OCI-LY1 (cell line): ENCODE measurements at regions not wholly inside any gene's neighbourhood (a gene's known extent, or its start where the extent isn't known, plus 50 kb on each side); places are given as distances from the start of the nearest gene placed in this dataset.

Source experiments
- H2AFZ ChIP-seq: fragments of 200-600 bp; sonication (generic), shearing (Covaris generic); 2 replicates; pipeline ENCODE4 v1.6.0; 2014; ENCODE audit warnings: antibody characterized with exemption, mild to moderate bottlenecking, low read length
- H3F3A ChIP-seq: fragments of 200-600 bp; sonication (generic), shearing (Covaris generic); 2 replicates; pipeline ENCODE4 v1.6.0; 2014; ENCODE audit warnings: mild to moderate bottlenecking, antibody characterized with exemption, low read length, moderate library complexity; ENCODE audit not compliant: insufficient read depth
- H3K27ac ChIP-seq: fragments of 200-600 bp; sonication (generic); 2 replicates; pipeline ENCODE4 v1.5.1; 2014; ENCODE audit warnings: low read length, mixed run types, mild to moderate bottlenecking, low read depth; ENCODE audit not compliant: poor library complexity, severe bottlenecking
- H3K27me3 ChIP-seq: fragments of 200-600 bp; sonication (generic); 2 replicates; pipeline ENCODE4 v1.6.0; 2014; ENCODE audit warnings: antibody characterized with exemption, mild to moderate bottlenecking, low read length, moderate library complexity; ENCODE audit not compliant: insufficient read depth
- H3K36me3 ChIP-seq: fragments of 200-600 bp; sonication (generic); 2 replicates; pipeline ENCODE4 v1.6.1; 2014; ENCODE audit warnings: mild to moderate bottlenecking, antibody characterized with exemption, low read length, moderate library complexity, mixed read lengths; ENCODE audit not compliant: insufficient read depth
- H3K4me1 ChIP-seq: fragments of 200-600 bp; sonication (generic); 2 replicates; pipeline ENCODE4 v1.5.1; 2014; ENCODE audit warnings: mild to moderate bottlenecking, low read length, moderate library complexity; ENCODE audit not compliant: insufficient read depth, severe bottlenecking
- H3K4me2 ChIP-seq: fragments of 200-600 bp; sonication (generic), shearing (Covaris generic); 2 replicates; pipeline ENCODE4 v1.6.1; 2014; ENCODE audit warnings: low read length
- H3K4me3 ChIP-seq: fragments of 200-600 bp; sonication (generic); 2 replicates; pipeline ENCODE4 v1.5.1; 2014; ENCODE audit warnings: low read length, low read depth, mild to moderate bottlenecking, mixed read lengths; ENCODE audit not compliant: poor library complexity, severe bottlenecking
- H3K79me2 ChIP-seq: fragments of 200-600 bp; shearing (Covaris generic); 2 replicates; pipeline ENCODE4 v1.6.1; 2016; ENCODE audit warnings: mixed run types, low read length, mixed read lengths; ENCODE audit not compliant: insufficient read depth
- H3K9ac ChIP-seq: fragments of 200-600 bp; sonication (generic), shearing (Covaris generic); 2 replicates; pipeline ENCODE4 v1.6.1; 2014; ENCODE audit warnings: mild to moderate bottlenecking, low read length, mixed read lengths
- H3K9me2 ChIP-seq: fragments of 200-600 bp; sonication (generic), shearing (Covaris generic); 2 replicates; pipeline ENCODE4 v1.6.1; 2014; ENCODE audit warnings: low read depth, mild to moderate bottlenecking, low read length, mixed read lengths
- H3K9me3 ChIP-seq: fragments of 200-600 bp; shearing (Covaris generic); 2 replicates; pipeline ENCODE4 v1.6.1; 2014; ENCODE audit warnings: low read length, mixed read lengths
- H4K20me1 ChIP-seq: fragments of 200-600 bp; sonication (generic), shearing (Covaris generic); 2 replicates; pipeline ENCODE4 v1.6.0; 2016; ENCODE audit warnings: mild to moderate bottlenecking, low read length; ENCODE audit not compliant: insufficient read depth
- EZH2 ChIP-seq: fragments of 200-600 bp; sonication (generic), shearing (Covaris generic); IDR thresholded peaks from 2 replicates; pipeline ENCODE4 v1.8.0; 2017; ENCODE audit warnings: borderline replicate concordance, mixed run types, mild to moderate bottlenecking, antibody characterized with exemption, low read length, moderate library complexity, mixed read lengths
- TF ChIP-seq, protein P1 (sequence below): fragments of 200-600 bp; sonication (generic), shearing (Covaris generic); IDR thresholded peaks from 2 replicates; pipeline ENCODE4 v1.5.1; 2017; ENCODE audit warnings: mild to moderate bottlenecking, antibody characterized with exemption, low read length, moderate library complexity, mixed read lengths

DNA sequence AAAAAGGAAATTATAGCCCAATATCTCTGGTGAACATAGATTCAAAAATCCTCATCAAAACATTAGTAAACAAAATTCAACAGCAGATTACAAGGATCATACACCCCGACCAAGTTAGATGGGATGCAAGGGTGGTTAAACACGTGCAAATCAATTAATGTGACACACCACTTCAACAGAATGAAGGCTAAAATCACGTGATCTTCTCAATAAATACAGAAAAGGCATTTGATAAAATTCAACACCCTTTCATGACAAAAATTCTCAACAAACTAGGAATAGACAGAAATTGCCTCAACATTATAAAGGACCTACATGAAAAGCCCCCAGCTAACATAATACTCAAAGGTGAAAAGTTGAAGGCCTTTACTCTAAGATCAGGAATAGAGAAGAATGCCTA lies 590.8 kb upstream of the FZD8 start:
- no peak overlapping the region for H2AFZ ChIP-seq
- H3K9me3 ChIP-seq: no peaks in the 10 kb centered on the region
- no peaks in the 10 kb centered on the region for H3K4me1 ChIP-seq
- H3K9ac ChIP-seq: no peak overlapping the region
- H3K4me3 ChIP-seq: no peak overlapping the region
- no peak for TF ChIP-seq EZH2
- TF ChIP-seq, protein P1, sequence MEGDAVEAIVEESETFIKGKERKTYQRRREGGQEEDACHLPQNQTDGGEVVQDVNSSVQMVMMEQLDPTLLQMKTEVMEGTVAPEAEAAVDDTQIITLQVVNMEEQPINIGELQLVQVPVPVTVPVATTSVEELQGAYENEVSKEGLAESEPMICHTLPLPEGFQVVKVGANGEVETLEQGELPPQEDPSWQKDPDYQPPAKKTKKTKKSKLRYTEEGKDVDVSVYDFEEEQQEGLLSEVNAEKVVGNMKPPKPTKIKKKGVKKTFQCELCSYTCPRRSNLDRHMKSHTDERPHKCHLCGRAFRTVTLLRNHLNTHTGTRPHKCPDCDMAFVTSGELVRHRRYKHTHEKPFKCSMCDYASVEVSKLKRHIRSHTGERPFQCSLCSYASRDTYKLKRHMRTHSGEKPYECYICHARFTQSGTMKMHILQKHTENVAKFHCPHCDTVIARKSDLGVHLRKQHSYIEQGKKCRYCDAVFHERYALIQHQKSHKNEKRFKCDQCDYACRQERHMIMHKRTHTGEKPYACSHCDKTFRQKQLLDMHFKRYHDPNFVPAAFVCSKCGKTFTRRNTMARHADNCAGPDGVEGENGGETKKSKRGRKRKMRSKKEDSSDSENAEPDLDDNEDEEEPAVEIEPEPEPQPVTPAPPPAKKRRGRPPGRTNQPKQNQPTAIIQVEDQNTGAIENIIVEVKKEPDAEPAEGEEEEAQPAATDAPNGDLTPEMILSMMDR: no peak
- no peak overlapping the region for H3K27ac ChIP-seq
- no peaks in the 10 kb centered on the region for H3K27me3 ChIP-seq
- no peaks in the 10 kb centered on the region for H4K20me1 ChIP-seq
- no peaks in the 10 kb centered on the region for H3K79me2 ChIP-seq
- no peaks in the 10 kb centered on the region for H3K9me2 ChIP-seq
- H3K4me2 ChIP-seq: no peak overlapping the region
- H3F3A ChIP-seq: no peaks in the 10 kb centered on the region
- no peaks in the 10 kb centered on the region for H3K36me3 ChIP-seq

GRCh38 chr10:36224431-36224985 lies 582.4 kb upstream of the FZD8 start:
- Histone ChIP-seq H4K20me1 (no peaks in the 10 kb centered on the region), H3K4me2 (no peak overlapping the region), H3F3A (no peaks in the 10 kb centered on the region), H3K9me3 (no peaks in the 10 kb centered on the region), H3K9me2 (no peaks in the 10 kb centered on the region), H3K4me1 (no peaks in the 10 kb centered on the region), H2AFZ (no peak overlapping the region), H3K36me3 (no peaks in the 10 kb centered on the region), H3K79me2 (no peaks in the 10 kb centered on the region), H3K27me3 (no peaks in the 10 kb centered on the region), H3K27ac (no peak overlapping the region), H3K4me3 (no peak overlapping the region), H3K9ac (no peak overlapping the region)
- TF ChIP-seq, protein P1: no peak

- H3K4me1 ChIP-seq: no peaks in the 10 kb centered on the region
- H3K27ac ChIP-seq: no peak overlapping the region
- H3K79me2 ChIP-seq: no peaks in the 10 kb centered on the region
- no peak overlapping the region for H3K4me3 ChIP-seq
- H3K27me3 ChIP-seq: no peaks in the 10 kb centered on the region
- no peak overlapping the region for H3K4me2 ChIP-seq
- H3K9ac ChIP-seq: no peak overlapping the region
- H3F3A ChIP-seq: no peaks in the 10 kb centered on the region
- no peaks in the 10 kb centered on the region for H3K36me3 ChIP-seq
- H2AFZ ChIP-seq: no peak overlapping the region
- no peaks in the 10 kb centered on the region for H3K9me2 ChIP-seq
- no peaks in the 10 kb centered on the region for H4K20me1 ChIP-seq
- H3K9me3 ChIP-seq: no peaks in the 10 kb centered on the region
- TF ChIP-seq EZH2: no peak
- TF ChIP-seq, protein P1: no peak
Observed at GRCh38 chr10:36221101-36221500, 579.0 kb upstream of the FZD8 start.
